ENCODE measurements at regions not wholly inside any gene's neighbourhood (a gene's known extent, or its start where the extent isn't known, plus 50 kb on each side); places are given as distances from the start of the nearest gene placed in this dataset.

GRCh38 chr6:7469696-7470095 lies 71.8 kb upstream of the DSP start:
- TF ChIP-seq EZH2 (IDR thresholded peaks at IDR 0.05; ENCODE audit: low read depth, unreplicated experiment) (no peak), CTCF (conservative IDR thresholded peaks at IDR 0.05; ENCODE audit: low read depth in 2 of 2) (no peak), REST (IDR thresholded peaks at IDR 0.05; ENCODE audit: unreplicated experiment) (no peak), EZH2phosphoT487 (IDR thresholded peaks at IDR 0.05; ENCODE audit: unreplicated experiment) (no peak), JUNB (IDR thresholded peaks at IDR 0.05; ENCODE audit: unreplicated experiment) (no peak), POLR2AphosphoS5 (IDR thresholded peaks at IDR 0.05; ENCODE audit: low read depth) (no peak), ETS1 (IDR thresholded peaks at IDR 0.05) (no peak), ZNF462 (CRISPR knock-in tag; IDR thresholded peaks at IDR 0.05) (no peak), STAT1 (IDR thresholded peaks at IDR 0.05; ENCODE audit: unreplicated experiment) (no peak), ZNF331 (CRISPR knock-in tag; IDR thresholded peaks at IDR 0.05; ENCODE audit: low read depth) (no peak)
